NCI-H460 (cell line): ENCODE measurements at regions not wholly inside any gene's neighbourhood (a gene's known extent, or its start where the extent isn't known, plus 50 kb on each side); places are given as distances from the start of the nearest gene placed in this dataset.
"Not testable (repeated sequence)": the region's sequence is repeated elsewhere in the genome, so short reads cannot be mapped to it uniquely, and the experiment has no call there.

Source experiments
- DNase-seq: peaks from one replicate; pipeline ENCODE4 v3.0.0-alpha.2; 2016; ENCODE audit warnings: low read depth; ENCODE audit errors: extremely low read depth

DNA sequence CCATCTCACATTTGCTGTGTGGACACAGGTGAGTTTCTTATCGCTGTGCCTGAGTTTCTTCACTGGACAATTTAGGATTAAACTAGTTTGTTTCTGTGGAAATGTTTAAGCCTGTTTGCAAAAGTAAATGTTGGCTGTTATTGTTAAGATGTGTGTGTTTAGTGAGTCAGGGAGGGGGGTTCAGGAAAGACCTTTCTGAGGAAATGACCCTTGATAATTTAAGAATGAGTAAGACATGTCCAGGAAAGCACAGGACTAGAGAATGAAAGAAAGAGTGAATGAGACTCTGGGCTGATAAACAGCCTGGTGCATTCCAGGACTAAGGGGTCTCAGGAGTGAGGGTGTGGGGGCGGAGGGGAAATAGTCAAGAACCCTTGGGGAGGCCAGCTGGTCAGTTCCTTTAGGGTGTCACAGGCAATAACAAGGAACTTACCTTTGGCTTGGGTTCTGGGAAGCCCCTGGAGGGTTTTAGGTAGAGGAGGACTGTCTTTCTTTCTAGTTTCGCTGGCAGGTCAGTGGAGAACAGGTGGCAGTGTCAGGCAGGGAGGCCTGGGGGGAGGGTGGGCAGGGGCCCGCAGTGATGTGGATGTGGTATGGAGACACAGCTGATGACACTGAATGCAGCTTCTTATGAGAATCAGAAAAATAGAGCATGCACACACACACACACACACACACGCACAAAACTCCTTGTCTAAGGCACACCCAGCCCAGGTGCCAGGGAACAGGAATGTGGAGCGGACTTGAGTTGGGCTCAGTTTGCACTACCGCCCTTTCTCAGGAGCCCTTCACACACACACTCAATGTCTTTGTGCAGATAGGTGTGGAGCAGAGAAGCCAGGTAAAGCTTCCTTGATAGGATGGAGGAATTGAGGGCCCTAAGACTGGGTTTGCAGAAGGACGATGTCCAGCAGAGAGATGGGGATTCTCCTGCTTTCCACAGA is 1005.5 kb downstream of the VRK1 start:
- no peak for DNase-seq

DNA sequence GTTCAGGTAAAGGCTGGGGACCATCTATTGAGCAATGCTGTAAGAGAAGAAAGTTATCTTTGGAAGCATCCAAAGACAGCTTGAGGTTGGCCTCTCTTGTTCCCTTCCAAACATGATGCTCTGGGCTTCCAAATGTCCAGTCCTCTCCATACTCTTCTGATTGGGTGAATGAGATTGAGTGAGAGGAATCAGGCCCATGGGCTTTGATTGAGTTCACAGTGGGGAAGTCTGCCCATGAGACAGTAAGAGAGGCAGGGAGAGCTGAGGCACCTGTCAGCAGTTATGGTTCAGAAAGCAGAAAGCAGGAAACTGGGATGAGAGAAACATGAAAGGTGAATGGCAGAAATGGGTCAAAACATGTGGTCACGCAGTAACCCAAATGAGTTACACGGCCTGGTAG is 1006.9 kb downstream of the VRK1 start:
- DNase-seq, result no peak

DNA sequence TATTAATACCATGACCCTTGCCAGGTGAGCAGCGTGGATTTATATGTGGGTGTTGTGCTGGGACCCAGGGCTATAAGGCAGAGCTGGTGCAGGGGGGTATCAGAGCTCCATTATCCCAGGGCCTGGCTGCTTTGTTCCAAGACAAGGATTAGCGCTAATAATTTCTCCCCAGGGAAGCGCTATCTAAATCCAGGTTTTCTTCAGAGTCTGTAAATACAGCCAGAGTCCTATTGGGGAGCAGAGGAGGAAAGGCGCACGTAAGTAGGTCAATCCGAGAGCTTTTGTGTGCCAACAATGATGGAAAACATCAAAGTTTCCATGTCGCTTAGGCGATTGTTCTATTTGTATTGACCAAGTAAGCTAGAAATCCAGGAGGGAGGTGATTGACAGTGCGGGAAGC is 1009.7 kb downstream of the VRK1 start:
- no peak for DNase-seq

DNA sequence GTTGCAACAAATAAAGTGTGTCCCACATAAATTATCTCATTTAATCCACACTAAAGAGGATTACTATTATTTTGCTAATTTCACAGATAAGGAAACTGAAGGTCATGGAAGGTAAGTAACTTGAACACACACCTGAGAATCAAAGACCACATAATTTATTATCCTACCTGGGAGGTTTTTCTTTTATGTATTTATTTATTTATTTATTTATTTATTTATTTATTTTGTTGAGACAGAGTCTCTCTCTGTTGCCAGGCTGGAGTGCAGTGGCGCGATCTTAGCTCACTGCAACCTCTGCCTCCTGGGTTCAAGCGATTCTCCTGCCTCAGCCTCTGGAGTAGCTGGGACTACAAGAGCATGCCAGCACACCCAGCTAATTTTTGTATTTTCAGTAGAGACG is 1011.4 kb downstream of the VRK1 start:
- DNase-seq, result not testable (repeated sequence)

DNA sequence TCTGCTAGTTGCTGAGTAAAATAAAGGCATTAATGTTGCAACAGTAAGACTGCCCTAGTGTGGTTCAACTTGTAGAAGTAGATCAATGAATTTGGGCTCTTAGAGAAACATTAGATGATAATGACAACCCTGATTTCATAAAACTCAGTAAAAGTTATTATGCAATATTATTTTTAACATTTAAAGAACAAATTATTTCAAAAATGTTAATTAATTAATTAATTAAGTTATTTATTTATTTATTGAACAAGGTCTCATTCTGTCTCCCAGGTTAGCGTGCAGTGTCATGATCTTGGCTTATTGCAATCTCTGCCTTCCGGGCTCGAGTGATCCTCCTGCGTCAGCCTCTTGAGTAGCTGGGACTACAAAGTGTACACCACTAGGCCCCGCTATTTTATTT is 1016.4 kb downstream of the VRK1 start:
- no peak for DNase-seq

DNA sequence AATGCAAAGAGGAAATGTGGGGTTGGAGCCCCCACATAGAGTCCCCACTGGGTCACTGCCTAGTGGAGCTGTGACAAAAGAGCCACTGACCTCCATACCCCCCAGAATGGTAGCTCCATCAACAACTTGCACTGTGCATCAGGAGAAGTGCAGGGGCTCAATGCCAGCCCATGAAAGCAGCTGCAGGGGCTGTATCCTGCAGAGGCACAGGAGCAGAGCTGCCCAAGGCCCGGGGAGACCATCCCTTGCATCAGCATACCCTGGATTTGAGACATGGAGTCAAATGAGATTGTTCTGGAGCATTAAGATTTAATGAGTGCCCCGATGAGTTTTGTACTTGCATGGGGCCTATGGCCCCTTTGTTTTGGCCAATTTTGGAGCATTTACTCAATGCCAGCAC is 1023.6 kb downstream of the VRK1 start:
- no peak for DNase-seq

DNA sequence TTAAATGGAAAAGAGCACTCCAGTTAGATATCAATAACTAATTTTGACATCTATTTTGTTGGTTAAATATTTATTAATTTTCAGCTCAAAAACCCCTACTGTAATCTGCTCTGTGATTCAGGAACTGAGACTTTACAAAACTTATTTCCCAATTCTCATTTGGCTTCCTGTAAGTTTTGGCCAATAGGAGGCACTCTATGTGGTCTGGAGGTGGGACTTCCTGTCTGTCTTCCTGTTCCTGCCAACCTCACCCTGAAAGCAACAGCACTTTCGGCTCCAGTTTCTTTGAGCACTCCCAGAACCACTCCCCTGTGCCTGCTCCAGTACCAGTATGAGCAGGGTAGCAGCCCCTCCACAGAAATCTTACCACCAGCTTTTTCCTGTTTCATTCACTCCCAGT is 1027.0 kb downstream of the VRK1 start:
- DNase-seq, result no peak

DNA sequence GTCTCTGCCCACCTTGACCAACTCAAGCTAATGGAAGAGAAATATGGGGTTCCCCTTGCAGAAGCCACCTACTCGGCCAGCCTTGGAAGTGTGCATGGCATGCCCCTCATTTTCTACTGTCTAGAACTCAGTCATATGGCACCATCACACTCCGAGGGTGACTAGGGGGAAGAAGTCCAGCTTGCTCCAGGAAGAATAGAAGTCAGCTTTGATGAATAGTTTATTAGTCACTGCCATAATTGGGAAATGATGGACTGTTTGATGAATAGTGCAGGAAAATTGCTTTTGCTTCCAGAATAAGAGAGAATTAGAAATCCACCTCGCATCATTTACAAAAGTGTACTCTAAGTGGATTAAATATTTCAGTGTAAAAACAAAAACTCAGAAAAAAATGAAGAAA is 1030.6 kb downstream of the VRK1 start:
- no peak for DNase-seq

DNA sequence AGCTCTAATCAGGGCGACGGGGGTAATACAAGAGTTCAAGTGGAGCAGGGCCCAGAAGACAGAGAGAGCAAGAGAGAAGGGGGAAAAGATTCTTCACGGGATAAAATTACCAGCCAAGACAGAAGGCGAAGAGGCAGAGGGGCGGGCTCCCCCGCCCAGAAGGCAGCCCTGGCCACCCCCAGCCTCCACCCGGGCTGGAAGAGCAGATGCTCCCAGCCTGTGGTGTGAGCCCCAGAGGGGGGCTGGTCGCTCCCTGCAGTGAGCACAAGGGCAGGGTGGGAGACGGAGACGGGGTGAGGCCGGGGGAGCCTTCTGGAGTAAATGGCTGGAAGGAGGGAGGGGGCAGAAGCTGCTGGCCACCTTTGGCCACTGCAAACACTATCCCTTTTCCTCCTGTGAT is 1035.6 kb downstream of the VRK1 start:
- no peak for DNase-seq

DNA sequence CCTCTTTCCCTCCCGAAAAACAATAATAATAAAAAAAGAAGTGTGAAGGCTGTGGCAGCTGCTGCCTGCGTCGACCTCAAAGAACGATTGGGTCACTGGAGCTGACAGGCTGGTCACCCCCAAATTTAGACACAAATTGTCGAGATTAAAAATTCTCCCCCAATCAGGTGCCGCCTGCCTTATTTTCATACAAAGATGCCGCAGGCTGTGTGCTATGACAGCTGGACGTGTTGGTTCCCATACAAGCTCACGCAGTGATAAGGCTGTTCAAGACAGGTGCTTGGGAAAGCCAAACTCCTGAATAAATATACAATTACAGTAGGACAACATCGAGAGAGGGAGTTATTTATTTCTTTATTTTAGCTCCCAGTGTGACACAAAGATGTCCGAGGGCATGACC is 1041.8 kb downstream of the VRK1 start:
- DNase-seq, result no peak

DNA sequence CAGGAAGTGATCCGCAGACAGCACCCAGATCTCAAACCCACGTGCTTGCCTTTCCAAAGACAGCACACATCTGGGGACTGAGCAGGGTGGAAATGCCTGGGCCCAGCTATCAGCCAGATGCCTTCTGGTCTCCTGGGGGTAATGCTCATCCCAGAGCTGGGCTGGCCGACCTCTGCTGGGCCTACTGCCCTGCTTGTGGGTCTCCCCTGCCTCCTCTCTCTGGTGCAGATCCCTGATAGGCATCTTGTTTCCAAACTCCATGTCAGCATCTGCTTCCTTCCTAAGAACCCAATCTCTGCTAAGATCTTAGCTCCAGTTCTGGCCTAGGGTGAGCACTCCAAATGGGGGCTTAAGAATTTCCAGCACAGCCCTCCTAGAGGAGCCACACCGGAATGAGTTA is 1043.0 kb downstream of the VRK1 start:
- DNase-seq, result no peak

DNA sequence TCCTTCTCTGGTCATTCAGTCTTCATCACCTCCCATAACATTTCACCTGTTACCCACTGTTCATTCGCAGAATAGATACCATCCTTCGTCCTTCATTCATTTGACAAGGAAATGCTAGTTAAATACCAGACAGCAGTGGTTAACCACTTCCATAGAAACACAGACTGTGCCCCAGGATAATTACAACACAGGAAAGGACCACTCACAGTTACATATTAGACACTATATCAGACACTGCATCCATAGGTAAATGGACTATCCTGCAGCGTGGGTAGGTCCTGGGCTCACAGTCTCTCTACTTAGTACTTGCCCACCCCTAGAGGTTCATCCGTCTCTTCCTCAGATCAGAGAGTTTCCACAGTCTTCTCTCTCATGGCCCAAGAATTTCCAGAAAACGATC is 1044.6 kb downstream of the VRK1 start:
- no peak for DNase-seq

DNA sequence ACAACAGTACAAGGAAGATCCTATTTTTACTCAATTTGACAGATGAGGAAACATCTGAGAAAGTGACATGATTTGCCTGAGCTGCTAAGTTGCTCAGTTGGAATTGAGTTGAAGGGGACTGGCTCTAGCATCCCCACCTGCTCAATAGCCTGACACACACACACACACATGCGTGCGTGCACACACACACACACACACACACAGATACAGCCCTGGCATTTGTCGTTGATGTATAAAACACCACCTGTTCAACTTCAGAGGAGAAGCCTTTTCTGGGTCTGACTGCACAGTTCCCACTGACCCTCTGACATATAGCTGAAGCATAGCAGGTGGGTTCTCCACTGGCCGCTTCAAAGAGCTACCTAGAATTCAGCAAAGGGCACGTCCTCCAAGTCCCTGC is 1045.9 kb downstream of the VRK1 start:
- no peak for DNase-seq

DNA sequence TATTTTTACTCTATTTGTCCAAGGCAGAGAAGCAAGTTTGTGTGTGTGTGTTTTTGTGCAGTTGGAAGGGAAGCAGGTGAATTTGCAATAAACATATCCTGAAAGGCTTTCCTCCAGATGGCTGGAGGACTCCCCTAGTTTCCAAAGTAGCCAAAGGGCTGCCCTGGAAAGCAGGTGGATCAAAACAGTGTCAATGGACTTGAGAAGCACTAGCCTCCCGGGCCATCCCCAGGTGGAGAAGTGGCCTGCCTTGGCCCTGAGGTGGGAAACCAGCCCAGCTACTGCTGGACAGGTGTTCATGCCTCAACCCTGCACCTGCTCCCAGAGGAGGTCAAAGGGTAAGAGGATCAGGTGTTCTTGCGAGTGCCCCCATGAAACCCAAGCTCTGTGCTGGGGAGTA is 1046.9 kb downstream of the VRK1 start:
- DNase-seq, result no peak

DNA sequence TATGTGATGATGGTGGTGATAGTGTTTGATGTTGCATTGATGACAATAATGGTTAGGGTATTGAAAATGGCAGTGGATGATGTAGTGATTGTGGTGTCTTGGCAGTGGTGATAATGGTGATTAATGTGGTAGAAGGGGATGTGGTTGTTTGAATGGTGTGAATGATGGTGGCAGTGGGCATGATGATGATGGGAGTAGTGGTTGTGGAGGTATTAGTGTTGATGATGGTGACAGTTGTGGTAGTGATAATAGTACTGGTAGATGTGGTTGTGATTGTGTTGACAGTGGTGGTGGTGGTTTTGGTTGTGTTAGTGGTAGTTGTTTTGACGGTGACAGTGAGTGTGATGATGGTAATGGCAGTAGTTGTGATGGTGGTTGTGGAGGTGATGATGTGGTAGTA is 1049.0 kb downstream of the VRK1 start:
- no peak for DNase-seq

DNA sequence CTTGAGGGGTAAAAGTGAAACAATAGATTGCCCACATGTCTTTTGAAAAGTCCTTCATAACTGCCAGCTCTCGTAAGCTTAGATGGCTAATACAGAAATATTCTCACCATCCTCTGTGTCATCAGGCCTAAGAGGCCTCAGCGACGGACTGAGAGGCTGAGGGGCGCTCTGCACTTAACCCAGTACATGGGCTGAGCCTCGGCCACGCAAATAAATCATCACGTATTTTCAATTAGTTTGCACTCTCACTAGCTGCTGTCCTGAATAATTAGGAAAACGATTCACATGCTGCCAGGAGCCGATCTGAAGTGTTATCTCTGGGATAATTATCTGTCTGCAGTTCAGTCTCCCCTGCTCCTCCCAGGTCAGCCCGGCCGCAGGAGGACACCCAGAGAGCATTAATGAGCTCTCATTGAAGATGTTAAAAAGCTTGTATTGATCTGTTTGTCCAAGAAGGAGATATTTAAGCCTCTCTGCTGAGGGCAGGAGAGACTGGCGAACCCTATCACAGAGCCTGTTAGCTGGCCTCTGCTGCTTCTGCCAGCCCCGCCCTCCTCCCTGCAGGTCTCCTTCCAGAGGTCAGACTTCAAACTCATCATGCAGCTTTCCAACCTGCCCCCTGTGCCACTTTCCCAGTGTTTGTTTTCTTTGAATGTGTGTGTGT is 1051.3 kb downstream of the VRK1 start:
- no peak for DNase-seq

DNA sequence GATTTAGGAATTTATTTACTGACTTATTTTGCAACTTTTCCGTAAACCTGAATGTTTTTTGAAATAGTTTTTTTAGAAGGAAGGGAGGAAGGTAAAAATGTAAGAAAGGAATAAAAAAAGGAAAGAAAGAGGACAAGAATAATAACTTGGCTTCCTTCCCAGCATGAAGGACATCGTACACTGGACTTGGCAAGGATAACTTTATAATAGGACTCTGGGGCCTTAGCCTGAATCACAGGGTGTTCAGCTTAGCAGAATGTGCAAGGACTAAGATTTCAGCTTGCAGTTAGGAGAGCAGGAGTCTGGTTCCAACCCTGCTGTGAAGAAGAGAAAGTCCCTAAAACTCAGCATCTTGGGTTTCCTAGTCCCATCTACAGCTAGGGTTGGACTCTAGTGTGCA is 1053.3 kb downstream of the VRK1 start:
- no peak for DNase-seq

DNA sequence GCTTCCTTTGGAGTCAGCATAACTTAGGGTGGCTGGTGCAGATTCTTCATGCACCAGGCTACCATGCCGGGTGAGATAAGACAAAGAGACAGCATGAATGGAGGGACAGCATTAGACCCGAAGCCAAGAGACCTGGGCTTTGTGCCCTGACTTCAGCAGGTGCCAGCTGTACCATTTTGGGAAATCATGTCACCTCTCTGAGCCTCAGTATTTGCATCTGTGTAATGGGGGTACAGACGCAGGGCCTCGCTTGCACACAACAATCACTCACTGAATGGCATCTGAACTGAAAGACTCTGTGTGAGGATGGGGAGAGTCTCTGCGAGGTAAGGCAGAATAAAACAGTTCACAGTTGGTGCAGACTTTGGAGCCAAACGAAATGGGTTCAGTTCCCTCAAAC is 1053.7 kb downstream of the VRK1 start:
- DNase-seq, result no peak

DNA sequence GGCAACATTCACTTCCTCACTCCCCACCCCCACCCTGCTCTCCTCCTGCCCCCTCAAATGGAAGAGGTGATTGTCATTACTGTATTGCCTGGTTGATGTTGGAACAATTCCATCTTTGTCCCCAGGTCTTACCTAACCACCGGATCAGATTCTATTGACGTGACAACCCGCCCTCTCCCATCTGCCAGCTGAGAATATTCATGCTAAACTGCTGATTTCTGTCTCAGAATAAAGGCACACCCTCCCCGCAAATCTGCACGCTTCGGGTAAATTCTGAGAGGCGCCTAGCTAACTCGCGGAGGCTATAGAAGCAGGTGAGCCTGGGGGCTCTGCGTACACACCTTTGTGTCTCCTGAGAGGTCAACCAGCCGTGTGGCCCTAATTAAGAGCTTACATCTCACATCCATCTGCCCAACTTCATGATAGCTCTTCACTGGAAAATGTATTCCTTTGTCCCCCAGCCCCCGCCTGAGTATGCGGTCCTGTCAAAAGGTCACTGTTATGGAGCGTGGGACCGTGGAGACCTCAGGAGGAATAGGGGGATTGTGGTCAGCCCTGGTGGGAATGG is 1054.3 kb downstream of the VRK1 start:
- no peak for DNase-seq

DNA sequence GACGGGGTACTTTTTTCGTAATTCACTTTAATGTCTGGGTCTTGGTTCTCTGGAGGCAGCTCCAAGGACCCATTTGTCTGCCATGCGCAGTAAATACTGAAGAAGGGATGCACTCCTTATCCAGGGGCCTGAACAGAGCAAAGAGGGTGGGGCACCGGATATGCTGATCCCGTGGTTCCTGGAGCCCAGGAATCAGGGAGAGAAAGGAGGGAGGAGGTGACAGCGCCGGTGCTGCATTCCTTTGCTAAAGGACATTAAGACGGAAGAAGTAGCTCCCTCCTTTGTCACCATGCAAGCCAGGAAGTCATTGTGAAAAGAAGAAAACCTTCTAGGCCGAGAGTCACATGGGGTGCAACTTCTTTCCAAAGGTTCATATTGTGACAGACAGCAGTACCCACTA is 1057.7 kb downstream of the VRK1 start:
- DNase-seq, result no peak

DNA sequence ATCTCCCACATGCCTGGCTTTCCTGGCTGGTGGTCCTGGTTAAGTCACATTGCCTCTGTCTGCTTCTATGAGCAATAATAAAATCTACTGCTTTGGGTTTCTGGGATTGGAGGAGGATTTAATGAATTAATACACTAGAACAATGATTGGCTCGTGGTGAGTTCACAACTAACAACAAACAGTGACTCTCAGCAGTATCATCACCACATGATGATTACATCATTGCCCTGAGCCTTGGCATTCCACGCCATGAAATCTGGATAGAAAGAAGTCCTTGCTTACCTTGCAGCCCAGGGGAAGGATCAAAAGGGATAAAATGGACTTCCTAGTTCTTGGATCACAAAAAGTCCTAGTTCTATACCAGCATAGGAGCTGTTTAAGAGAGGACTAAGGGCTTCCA is 1069.0 kb downstream of the VRK1 start:
- no peak for DNase-seq

DNA sequence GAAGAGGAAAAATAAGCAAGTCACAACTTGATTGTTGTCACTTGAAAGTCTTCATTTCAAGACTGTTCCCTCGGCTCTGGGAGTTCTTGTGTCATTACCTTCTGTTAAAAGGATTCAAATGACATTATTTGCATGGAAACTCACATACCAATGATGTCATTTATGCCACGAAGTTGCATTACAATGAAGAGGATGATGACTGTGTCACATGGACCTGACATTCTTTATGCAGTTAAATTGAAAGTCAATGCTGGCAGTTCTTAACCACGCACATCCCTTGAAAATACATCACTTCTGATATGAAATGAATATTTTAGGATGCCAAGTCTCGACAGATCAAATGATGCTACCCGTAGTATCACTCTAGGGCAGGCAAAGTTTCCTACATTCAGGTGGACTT is 1069.5 kb downstream of the VRK1 start:
- DNase-seq, result no peak
